AML-193 (cell line): ENCODE measurements at regions not wholly inside any gene's neighbourhood (a gene's known extent, or its start where the extent isn't known, plus 50 kb on each side); places are given as distances from the start of the nearest gene placed in this dataset.
"Not testable (repeated sequence)": the region's sequence is repeated elsewhere in the genome, so short reads cannot be mapped to it uniquely, and the experiment has no call there.

Experiments
- DNase-seq, 2 experiments: peaks; one replicate each; lab custom pipeline; 2025; lab: John Stamatoyannopoulos, UW

GRCh38 chr2:13218205-13218604 is 501.5 kb downstream of the TRIB2 start:
- no peak for DNase-seq

DNA sequence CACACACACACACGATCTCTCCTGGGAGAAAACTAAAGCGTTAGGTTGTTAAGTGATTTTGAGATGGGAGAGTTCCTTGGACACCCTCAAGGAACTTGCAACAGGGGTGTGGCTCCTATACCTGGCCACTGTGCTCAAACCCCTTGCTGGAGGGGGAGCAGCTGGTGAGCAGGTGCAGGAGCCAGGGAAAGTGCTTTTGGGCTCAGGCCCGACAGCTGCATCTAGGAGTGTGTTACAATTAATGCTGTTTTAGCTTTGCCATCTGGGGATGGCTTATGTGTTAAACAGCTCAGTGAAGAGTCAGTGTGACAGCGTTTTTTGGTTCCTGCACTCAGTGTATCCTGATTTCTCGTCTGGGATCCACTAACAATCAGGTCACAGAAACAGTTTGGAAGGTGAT is 510.8 kb downstream of the TRIB2 start:
- no peak for DNase-seq

- no peak for DNase-seq
Measured at GRCh38 chr2:13230221-13230620, 513.5 kb downstream of the TRIB2 start.

DNA sequence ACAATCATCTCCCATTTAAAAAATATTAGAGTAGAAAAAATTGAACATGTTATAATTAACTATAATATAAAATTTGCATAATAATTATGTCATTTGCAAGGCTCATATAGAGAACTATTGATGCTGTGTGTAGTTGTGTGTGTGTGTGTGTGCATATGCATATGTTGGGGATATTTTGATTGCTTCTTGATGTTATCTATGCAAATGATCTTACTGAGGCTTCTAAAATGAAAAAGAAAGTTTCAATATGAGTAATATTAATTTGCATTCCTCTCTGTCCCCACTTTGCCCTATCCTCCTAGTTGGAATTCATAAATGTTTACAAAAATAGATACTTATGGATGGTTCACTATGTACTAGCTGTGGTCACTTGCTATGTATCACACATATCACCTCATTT is 523.3 kb downstream of the TRIB2 start:
- no peak for DNase-seq

GRCh38 chr2:13240789-13241487 is 524.2 kb downstream of the TRIB2 start:
- DNase-seq: no peak

- DNase-seq: no peak
Measured at GRCh38 chr2:13252615-13253014, 535.9 kb downstream of the TRIB2 start.

- DNase-seq: no peak
Measured at GRCh38 chr2:13255485-13255884, 538.7 kb downstream of the TRIB2 start.

DNA sequence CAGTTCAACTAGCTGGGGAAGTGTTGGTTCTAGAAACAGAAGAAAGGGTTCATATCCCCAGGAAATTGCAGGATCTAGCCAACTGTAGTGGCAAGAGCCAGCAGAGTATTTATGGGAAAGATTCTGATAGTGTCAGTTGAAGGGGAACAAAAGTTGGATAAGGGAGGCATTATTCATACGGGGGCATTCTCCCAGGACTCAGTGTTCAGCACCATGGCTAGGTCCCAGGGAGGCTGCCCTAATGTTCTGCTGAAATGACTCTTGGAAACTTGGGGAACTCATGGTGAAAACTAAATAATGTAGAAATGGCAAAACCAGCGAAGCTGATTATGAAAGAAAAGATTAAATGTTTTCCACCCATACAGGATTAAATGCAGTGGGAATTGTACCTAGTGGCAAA is 543.7 kb downstream of the TRIB2 start:
- no peak for DNase-seq

DNA sequence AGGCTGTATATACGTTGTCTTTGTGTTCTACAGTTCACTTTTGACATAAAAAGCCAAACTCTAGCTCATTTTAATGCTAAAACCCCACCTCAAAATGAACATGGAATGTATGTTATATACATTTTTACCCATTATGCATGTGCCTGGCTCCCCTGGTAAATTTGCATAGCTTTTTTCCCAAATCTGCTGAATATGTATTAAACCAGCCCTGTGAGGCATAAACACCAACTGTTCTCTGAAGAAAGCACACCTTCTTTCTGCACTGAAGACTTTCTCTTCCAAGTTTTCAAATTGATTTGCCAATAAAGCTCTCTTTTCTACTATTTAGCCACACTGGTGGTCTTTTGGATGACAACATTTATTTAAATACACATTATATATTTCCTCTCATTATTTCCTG is 549.4 kb downstream of the TRIB2 start:
- no peak for DNase-seq

DNA sequence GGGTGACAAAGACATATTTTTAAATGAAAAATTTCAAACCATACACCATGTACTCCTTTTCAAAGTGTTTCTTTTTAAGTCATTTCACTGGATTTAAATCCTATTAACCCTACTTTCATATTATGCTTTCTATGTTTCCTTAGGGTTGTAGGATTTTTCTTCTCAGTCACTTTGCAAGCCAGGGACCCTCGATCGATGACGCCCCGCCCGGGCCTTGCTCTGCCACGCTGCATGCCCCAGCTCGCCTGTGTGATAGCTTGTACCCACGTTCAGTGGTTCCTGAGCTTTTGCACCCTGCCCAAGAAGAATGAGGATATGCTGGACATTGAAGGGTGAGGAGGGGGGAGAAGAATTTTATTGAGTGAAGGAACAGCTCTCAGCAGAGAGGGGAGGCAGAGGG is 568.0 kb downstream of the TRIB2 start:
- DNase-seq: no peak

DNA sequence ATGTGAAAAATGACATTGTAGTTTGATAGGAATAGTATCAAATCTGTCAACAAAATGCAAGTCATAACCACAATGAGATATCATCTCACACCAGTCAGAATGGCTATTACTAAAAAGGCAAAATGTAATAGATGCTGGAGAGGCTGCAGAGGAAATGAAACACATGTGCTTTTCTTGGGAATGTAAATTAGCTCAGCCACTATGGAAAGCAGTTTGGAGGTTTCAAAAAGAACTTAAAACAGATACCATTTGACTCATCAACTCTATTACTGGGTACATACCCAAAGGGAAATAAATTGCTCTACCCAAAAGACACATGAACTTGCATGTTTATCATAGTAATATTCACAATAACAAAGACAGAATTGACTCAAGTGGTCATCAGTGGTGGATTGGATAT is 572.6 kb downstream of the TRIB2 start:
- DNase-seq: no peak

GRCh38 chr2:13308478-13308805 is 591.7 kb downstream of the TRIB2 start:
- not testable (repeated sequence) for DNase-seq

DNA sequence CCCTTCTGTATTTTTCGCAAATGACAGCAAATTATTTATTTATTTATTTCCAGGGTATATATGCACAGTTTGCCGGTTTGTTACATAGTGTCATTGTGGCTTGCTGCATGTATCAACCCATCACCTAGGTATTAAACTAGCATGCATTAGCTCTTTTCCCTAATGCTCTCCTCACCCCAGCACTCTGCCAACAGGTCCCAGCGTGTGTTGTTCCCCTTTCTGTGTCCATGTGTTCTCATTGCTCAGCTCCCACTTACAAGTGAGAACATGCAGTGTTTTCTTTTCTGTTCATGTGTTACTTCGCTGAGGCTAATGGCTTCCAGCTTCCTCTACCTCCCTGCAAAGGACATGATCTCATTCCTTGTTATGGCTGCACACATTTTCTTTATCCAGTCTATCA is 592.3 kb downstream of the TRIB2 start:
- no peak for DNase-seq

- no peak for DNase-seq
Measured at GRCh38 chr2:13332060-13332459, 615.3 kb downstream of the TRIB2 start.

- DNase-seq: not testable (repeated sequence)
Measured at GRCh38 chr2:13334071-13334470, 617.3 kb downstream of the TRIB2 start.

- DNase-seq: no peak
Measured at GRCh38 chr2:13334545-13334944, 617.8 kb downstream of the TRIB2 start.

GRCh38 chr2:13335862-13336535 is 619.3 kb downstream of the TRIB2 start:
- no peak for DNase-seq

DNA sequence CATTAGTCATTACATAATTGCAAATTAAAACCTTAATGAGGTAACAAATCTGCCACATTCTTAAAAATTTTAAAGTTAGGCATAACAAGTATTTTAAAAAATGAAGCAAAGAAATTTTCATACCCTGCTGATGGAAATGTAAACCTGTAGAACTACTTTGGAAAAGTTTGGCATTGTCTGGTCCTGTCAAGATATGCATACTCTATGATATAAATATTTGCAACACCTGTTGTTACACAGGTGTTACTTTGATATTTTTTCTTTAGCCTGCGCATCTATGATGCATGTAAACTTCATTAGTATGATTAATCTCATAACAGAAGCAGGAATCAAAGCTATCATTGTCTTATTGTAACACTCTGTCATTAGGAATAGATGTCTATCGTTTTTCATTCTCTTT is 634.3 kb downstream of the TRIB2 start:
- no peak for DNase-seq

- DNase-seq: no peak
Measured at GRCh38 chr2:13353083-13353482, 636.3 kb downstream of the TRIB2 start.

- DNase-seq: no peak
Measured at GRCh38 chr2:13354031-13354430, 637.3 kb downstream of the TRIB2 start.

- not testable (repeated sequence) for DNase-seq
Measured at GRCh38 chr2:13381928-13382327, 665.2 kb downstream of the TRIB2 start.

DNA sequence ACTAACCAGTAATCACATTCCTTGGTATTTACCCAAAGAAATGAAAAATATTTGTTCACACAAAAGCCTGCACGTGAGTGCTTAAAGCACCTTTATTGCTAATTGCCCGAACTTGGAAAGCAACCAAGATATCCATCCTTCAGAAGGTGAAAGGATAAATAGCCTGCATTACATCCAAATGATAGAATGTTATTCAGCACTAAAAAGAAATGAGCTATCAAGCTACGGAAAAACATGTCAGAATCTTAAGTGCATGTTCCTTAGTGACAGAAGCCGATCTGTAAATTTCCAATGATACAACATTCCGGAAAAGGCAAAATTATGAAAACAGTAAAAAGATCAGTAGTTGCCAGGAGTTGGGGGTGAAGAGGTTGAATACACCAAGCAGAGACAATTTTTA is 672.4 kb downstream of the TRIB2 start:
- not testable (repeated sequence) for DNase-seq

GRCh38 chr2:13390676-13391075 is 673.9 kb downstream of the TRIB2 start:
- DNase-seq: no peak

- no peak for DNase-seq
Measured at GRCh38 chr2:13401312-13401711, 684.6 kb downstream of the TRIB2 start.
